ENCODE measurements at regions not wholly inside any gene's neighbourhood (a gene's known extent, or its start where the extent isn't known, plus 50 kb on each side); places are given as distances from the start of the nearest gene placed in this dataset.

- H3K4me3 Mint-ChIP-seq (ENCODE audit: low read depth, unreplicated experiment), result no peak overlapping the region
- no peak overlapping the region for H3K27ac Mint-ChIP-seq (ENCODE audit: unreplicated experiment)
- CTCF ChIA-PET, result no interaction called here
- no TSS peak for BruUV-seq (replicated peaks)
- peaks cover 6% of the 10 kb centered on the region for H3K9me3 Mint-ChIP-seq (ENCODE audit: low read depth, unreplicated experiment)
- DNase-seq, result no peak
- intact Hi-C loops (cut with micrococcal nuclease; ENCODE audit: unreplicated experiment), result no loop called here
- TF ChIP-seq CTCF (IDR thresholded peaks at IDR 0.05; ENCODE audit: unreplicated experiment), result no peak
- no peaks in the 10 kb centered on the region for H3K27me3 Mint-ChIP-seq (ENCODE audit: unreplicated experiment)
- no peaks in the 10 kb centered on the region for H3K4me1 Mint-ChIP-seq (ENCODE audit: low read depth, unreplicated experiment)
- H3K36me3 Mint-ChIP-seq (ENCODE audit: insufficient read depth, unreplicated experiment), result no peaks in the 10 kb centered on the region
Observed at GRCh38 chr3:59518283-59519055, 468.6 kb upstream of the CFAP20DC start.

GRCh38 chr3:59517388-59517787 is 467.6 kb upstream of the CFAP20DC start:
- Mint-ChIP-seq H3K27ac (ENCODE audit: unreplicated experiment) (no peak overlapping the region), H3K4me3 (ENCODE audit: low read depth, unreplicated experiment) (no peak overlapping the region), H3K27me3 (ENCODE audit: unreplicated experiment) (no peaks in the 10 kb centered on the region), H3K9me3 (ENCODE audit: low read depth, unreplicated experiment) (peaks cover 6% of the 10 kb centered on the region), H3K36me3 (ENCODE audit: insufficient read depth, unreplicated experiment) (no peaks in the 10 kb centered on the region), H3K4me1 (ENCODE audit: low read depth, unreplicated experiment) (no peaks in the 10 kb centered on the region)
- CTCF ChIA-PET, result no interaction called here
- no TSS peak for BruUV-seq (replicated peaks)
- no peak for TF ChIP-seq CTCF (IDR thresholded peaks at IDR 0.05; ENCODE audit: unreplicated experiment)
- no peak for DNase-seq
- intact Hi-C loops (cut with micrococcal nuclease; ENCODE audit: unreplicated experiment), result no loop called here

- H3K27ac Mint-ChIP-seq (ENCODE audit: unreplicated experiment), result no peak overlapping the region
- DNase-seq, result no peak
- no peak for TF ChIP-seq CTCF (IDR thresholded peaks at IDR 0.05; ENCODE audit: unreplicated experiment)
- H3K9me3 Mint-ChIP-seq (ENCODE audit: low read depth, unreplicated experiment), result peaks cover 8% of the 10 kb centered on the region
- CTCF ChIA-PET, result no interaction called here
- H3K27me3 Mint-ChIP-seq (ENCODE audit: unreplicated experiment), result no peaks in the 10 kb centered on the region
- no peak overlapping the region for H3K4me3 Mint-ChIP-seq (ENCODE audit: low read depth, unreplicated experiment)
- no peaks in the 10 kb centered on the region for H3K36me3 Mint-ChIP-seq (ENCODE audit: insufficient read depth, unreplicated experiment)
- intact Hi-C loops (cut with micrococcal nuclease; ENCODE audit: unreplicated experiment), result no loop called here
- no peaks in the 10 kb centered on the region for H3K4me1 Mint-ChIP-seq (ENCODE audit: low read depth, unreplicated experiment)
- no TSS peak for BruUV-seq (replicated peaks)
Observed at GRCh38 chr3:59515966-59516365, 466.1 kb upstream of the CFAP20DC start.

GRCh38 chr3:59514865-59515482 is 465.1 kb upstream of the CFAP20DC start:
- Mint-ChIP-seq H3K27me3 (ENCODE audit: unreplicated experiment) (no peaks in the 10 kb centered on the region), H3K9me3 (ENCODE audit: low read depth, unreplicated experiment) (peaks cover 8% of the 10 kb centered on the region), H3K36me3 (ENCODE audit: insufficient read depth, unreplicated experiment) (no peaks in the 10 kb centered on the region), H3K4me1 (ENCODE audit: low read depth, unreplicated experiment) (no peaks in the 10 kb centered on the region), H3K4me3 (ENCODE audit: low read depth, unreplicated experiment) (no peak overlapping the region), H3K27ac (ENCODE audit: unreplicated experiment) (no peak overlapping the region)
- DNase-seq, result no peak
- no peak for TF ChIP-seq CTCF (IDR thresholded peaks at IDR 0.05; ENCODE audit: unreplicated experiment)
- BruUV-seq (replicated peaks), result no TSS peak
- intact Hi-C loops (cut with micrococcal nuclease; ENCODE audit: unreplicated experiment), result no loop called here
- CTCF ChIA-PET, result no interaction called here

Measured in Calu3 (cell line).